GM23338 (cell line): ENCODE measurements at regions not wholly inside any gene's neighbourhood (a gene's known extent, or its start where the extent isn't known, plus 50 kb on each side); places are given as distances from the start of the nearest gene placed in this dataset.

Experiments used
- ATAC-seq: fragments of 200-7000 bp; cut with Tn5 transposase; 3 replicates; pipeline ENCODE4 v1.9.1; 2020
- DNase-seq: peaks from one replicate; pipeline ENCODE4 v3.0.0-alpha.2; 2015; ENCODE audit warnings: low spot score
- H2AFZ ChIP-seq: fragments of 200-600 bp; sonication (generic); 2 replicates; pipeline ENCODE4 v1.8.0; 2016; ENCODE audit warnings: antibody characterized with exemption, mild to moderate bottlenecking, moderate library complexity
- H3F3A ChIP-seq: fragments of 200-600 bp; sonication (generic); replicated peaks from 2 replicates; pipeline ENCODE4 v1.8.0; 2017; ENCODE audit warnings: antibody characterized with exemption, mixed run types, low read depth
- H3K27ac ChIP-seq: fragments of 200-600 bp; sonication (generic); 2 replicates; pipeline ENCODE4 v1.6.1; 2016; ENCODE audit warnings: low read depth
- H3K27me3 ChIP-seq: fragments of 200-600 bp; sonication (generic); 2 replicates; pipeline ENCODE4 v1.8.0; 2016; ENCODE audit warnings: mild to moderate bottlenecking, mixed run types, moderate library complexity; ENCODE audit not compliant: insufficient read depth
- H3K36me3 ChIP-seq: fragments of 200-600 bp; sonication (generic); 2 replicates; pipeline ENCODE4 v1.8.0; 2016; ENCODE audit warnings: mild to moderate bottlenecking; ENCODE audit not compliant: insufficient read depth
- H3K4me1 ChIP-seq: fragments of 200-600 bp; sonication (generic); 2 replicates; pipeline ENCODE4 v1.8.0; 2016; ENCODE audit warnings: mild to moderate bottlenecking, moderate library complexity; ENCODE audit not compliant: insufficient read depth
- H3K4me2 ChIP-seq: fragments of 200-600 bp; sonication (generic); 2 replicates; pipeline ENCODE4 v1.7.1; 2017; ENCODE audit warnings: mixed run types
- H3K4me3 ChIP-seq: fragments of 200-600 bp; sonication (generic); 2 replicates; pipeline ENCODE4 v1.6.1; 2016; ENCODE audit warnings: mixed run types
- H3K79me2 ChIP-seq: fragments of 200-600 bp; sonication (generic); replicated peaks from 2 replicates; pipeline ENCODE4 v1.8.0; 2017; ENCODE audit warnings: mild to moderate bottlenecking; ENCODE audit not compliant: insufficient read depth
- H3K9me2 ChIP-seq: fragments of 200-600 bp; sonication (generic); 2 replicates; pipeline ENCODE4 v1.8.0; 2017; ENCODE audit not compliant: insufficient read depth
- H4K20me1 ChIP-seq: fragments of 200-600 bp; sonication (generic); replicated peaks from 2 replicates; pipeline ENCODE4 v1.8.0; 2017; ENCODE audit warnings: mild to moderate bottlenecking; ENCODE audit not compliant: insufficient read depth
- H3K27ac Mint-ChIP-seq: 2 replicates; pipeline ENCODE4 v1.8.0; 2020; ENCODE audit warnings: inconsistent platforms, mild to moderate bottlenecking, moderate library complexity, mixed read lengths
- H3K27me3 Mint-ChIP-seq: 3 replicates; pipeline ENCODE4 v1.8.0; 2022; ENCODE audit warnings: low read depth, mild to moderate bottlenecking, moderate library complexity, mixed read lengths, inconsistent platforms; ENCODE audit not compliant: insufficient read depth, poor library complexity
- H3K36me3 Mint-ChIP-seq: 3 replicates; pipeline ENCODE4 v1.8.0; 2021; ENCODE audit warnings: low read depth, mild to moderate bottlenecking, inconsistent platforms, moderate library complexity, mixed read lengths
- H3K4me1 Mint-ChIP-seq: 3 replicates; pipeline ENCODE4 v1.8.0; 2020; ENCODE audit warnings: mild to moderate bottlenecking, inconsistent platforms, mixed read lengths
- H3K4me3 Mint-ChIP-seq: 3 replicates; pipeline ENCODE4 v1.8.0; 2021; ENCODE audit warnings: moderate library complexity, mild to moderate bottlenecking, inconsistent platforms, mixed read lengths
- H3K9me3 Mint-ChIP-seq: 3 replicates; pipeline ENCODE4 v1.8.0; 2020; ENCODE audit warnings: moderate library complexity, mild to moderate bottlenecking, inconsistent platforms, mixed read lengths
- EZH2 ChIP-seq: fragments of 200-600 bp; sonication (generic); IDR thresholded peaks from one replicate; pipeline ENCODE4 v1.8.0; 2017; ENCODE audit warnings: antibody characterized with exemption, mild to moderate bottlenecking, low read depth; ENCODE audit not compliant: unreplicated experiment
- JUNB ChIP-seq: IDR thresholded peaks from one replicate; pipeline ENCODE4 v1.6.1; 2016; ENCODE audit warnings: antibody characterized with exemption; ENCODE audit not compliant: unreplicated experiment
- STAT1 ChIP-seq: IDR thresholded peaks from one replicate; pipeline ENCODE4 v1.6.1; 2016; ENCODE audit warnings: antibody characterized with exemption; ENCODE audit not compliant: unreplicated experiment
- ZNF114 ChIP-seq: fragments of 250-450 bp; sonication (Bioruptor Pico); IDR thresholded peaks from 2 replicates; pipeline ENCODE4 v1.5.0; 2020; ENCODE audit warnings: mild to moderate bottlenecking, moderate library complexity
- ZNF331 ChIP-seq: fragments of 250-450 bp; sonication (Bioruptor Pico); IDR thresholded peaks from 2 replicates; pipeline ENCODE4 v1.5.0; 2020; ENCODE audit warnings: low read depth, mild to moderate bottlenecking, moderate library complexity
- TF ChIP-seq, protein P1 (sequence below): IDR thresholded peaks from 2 replicates; pipeline ENCODE4 v1.6.1; 2016; ENCODE audit warnings: antibody characterized with exemption
- TF ChIP-seq, protein P2 (sequence below): fragments of 250-450 bp; sonication (Bioruptor Pico); IDR thresholded peaks from 2 replicates; pipeline ENCODE4 v1.5.0; 2020; ENCODE audit warnings: mild to moderate bottlenecking, moderate library complexity

DNA sequence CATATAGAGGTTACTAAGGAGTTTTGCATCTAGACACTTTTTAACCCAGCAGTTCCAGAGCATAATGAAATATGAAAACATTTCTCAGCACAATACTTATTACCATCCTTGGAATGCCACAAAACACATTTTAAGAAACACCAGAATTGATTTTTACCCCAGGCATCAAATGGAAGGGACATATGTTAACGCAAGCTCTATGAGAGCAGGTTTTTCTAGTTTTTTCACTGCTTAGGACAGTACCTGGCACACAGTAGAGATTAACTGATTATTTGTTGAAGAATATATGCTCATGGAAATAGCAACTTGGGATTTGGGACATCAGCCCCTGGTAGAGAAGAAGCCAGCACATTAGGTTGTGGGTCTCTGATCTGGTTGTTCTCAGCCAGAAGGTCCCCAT lies 67.0 kb upstream of the ARID5B start (continued):
- TF ChIP-seq, protein P1, sequence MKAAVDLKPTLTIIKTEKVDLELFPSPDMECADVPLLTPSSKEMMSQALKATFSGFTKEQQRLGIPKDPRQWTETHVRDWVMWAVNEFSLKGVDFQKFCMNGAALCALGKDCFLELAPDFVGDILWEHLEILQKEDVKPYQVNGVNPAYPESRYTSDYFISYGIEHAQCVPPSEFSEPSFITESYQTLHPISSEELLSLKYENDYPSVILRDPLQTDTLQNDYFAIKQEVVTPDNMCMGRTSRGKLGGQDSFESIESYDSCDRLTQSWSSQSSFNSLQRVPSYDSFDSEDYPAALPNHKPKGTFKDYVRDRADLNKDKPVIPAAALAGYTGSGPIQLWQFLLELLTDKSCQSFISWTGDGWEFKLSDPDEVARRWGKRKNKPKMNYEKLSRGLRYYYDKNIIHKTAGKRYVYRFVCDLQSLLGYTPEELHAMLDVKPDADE = no peak
- no peak for TF ChIP-seq STAT1
- TF ChIP-seq JUNB = no peak
- TF ChIP-seq EZH2 = no peak
- TF ChIP-seq, protein P2, sequence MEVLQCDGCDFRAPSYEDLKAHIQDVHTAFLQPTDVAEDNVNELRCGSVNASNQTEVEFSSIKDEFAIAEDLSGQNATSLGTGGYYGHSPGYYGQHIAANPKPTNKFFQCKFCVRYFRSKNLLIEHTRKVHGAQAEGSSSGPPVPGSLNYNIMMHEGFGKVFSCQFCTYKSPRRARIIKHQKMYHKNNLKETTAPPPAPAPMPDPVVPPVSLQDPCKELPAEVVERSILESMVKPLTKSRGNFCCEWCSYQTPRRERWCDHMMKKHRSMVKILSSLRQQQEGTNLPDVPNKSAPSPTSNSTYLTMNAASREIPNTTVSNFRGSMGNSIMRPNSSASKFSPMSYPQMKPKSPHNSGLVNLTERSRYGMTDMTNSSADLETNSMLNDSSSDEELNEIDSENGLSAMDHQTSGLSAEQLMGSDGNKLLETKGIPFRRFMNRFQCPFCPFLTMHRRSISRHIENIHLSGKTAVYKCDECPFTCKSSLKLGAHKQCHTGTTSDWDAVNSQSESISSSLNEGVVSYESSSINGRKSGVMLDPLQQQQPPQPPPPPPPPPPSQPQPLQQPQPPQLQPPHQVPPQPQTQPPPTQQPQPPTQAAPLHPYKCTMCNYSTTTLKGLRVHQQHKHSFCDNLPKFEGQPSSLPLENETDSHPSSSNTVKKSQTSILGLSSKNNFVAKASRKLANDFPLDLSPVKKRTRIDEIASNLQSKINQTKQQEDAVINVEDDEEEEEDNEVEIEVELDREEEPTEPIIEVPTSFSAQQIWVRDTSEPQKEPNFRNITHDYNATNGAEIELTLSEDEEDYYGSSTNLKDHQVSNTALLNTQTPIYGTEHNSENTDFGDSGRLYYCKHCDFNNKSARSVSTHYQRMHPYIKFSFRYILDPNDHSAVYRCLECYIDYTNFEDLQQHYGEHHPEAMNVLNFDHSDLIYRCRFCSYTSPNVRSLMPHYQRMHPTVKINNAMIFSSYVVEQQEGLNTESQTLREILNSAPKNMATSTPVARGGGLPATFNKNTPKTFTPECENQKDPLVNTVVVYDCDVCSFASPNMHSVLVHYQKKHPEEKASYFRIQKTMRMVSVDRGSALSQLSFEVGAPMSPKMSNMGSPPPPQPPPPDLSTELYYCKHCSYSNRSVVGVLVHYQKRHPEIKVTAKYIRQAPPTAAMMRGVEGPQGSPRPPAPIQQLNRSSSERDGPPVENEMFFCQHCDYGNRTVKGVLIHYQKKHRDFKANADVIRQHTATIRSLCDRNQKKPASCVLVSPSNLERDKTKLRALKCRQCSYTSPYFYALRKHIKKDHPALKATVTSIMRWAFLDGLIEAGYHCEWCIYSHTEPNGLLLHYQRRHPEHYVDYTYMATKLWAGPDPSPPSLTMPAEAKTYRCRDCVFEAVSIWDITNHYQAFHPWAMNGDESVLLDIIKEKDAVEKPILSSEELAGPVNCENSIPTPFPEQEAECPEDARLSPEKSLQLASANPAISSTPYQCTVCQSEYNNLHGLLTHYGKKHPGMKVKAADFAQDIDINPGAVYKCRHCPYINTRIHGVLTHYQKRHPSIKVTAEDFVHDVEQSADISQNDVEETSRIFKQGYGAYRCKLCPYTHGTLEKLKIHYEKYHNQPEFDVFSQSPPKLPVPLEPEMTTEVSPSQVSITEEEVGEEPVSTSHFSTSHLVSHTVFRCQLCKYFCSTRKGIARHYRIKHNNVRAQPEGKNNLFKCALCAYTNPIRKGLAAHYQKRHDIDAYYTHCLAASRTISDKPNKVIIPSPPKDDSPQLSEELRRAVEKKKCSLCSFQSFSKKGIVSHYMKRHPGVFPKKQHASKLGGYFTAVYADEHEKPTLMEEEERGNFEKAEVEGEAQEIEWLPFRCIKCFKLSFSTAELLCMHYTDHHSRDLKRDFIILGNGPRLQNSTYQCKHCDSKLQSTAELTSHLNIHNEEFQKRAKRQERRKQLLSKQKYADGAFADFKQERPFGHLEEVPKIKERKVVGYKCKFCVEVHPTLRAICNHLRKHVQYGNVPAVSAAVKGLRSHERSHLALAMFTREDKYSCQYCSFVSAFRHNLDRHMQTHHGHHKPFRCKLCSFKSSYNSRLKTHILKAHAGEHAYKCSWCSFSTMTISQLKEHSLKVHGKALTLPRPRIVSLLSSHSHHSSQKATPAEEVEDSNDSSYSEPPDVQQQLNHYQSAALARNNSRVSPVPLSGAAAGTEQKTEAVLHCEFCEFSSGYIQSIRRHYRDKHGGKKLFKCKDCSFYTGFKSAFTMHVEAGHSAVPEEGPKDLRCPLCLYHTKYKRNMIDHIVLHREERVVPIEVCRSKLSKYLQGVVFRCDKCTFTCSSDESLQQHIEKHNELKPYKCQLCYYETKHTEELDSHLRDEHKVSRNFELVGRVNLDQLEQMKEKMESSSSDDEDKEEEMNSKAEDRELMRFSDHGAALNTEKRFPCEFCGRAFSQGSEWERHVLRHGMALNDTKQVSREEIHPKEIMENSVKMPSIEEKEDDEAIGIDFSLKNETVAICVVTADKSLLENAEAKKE = no peak
- no peak for TF ChIP-seq ZNF331 (CRISPR knock-in tag)

DNA sequence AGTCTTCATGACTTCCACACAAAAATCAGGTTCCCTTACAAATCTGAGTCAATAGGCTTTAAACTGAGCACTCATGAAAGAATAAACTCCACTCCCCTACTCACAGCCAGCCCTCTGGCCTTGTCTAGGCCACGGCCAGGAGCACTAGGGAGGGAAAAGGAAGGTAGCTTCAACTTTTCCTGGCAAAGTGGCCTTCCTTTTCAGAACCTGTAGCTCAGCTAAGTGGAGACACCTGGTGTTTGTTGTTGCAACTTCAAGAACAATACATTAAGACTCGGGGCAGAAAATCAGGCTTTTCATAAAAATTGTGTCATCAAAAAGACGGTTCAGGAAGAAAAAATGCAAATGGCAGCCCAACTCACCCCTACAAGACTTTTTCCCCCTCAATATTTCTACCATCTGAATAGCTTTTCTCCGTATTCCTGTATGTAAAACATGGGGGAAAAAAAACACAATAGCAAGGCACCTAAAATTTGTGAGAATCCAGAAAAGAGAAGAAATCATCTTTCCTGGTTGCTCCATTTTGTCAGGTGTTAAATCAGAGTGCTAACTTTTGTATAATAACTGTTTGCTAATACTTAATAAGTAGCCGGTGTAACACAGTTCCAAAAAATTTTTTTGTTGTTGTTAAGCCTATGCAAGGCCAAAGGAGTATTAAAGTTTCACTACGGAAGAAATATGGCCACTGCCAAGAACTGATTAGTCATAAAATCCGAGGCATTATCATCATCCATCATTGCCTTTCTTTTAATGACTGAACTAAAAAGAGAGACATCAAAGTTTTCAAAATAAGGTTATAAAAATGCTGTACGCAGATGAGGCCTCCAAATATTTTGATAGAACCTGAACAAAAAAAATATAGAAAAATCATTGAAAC lies 66.2 kb upstream of the ARID5B start:
- Mint-ChIP-seq H3K9me3 (no peaks in the 10 kb centered on the region), H3K27me3 (no peaks in the 10 kb centered on the region), H3K36me3 (no peaks in the 10 kb centered on the region), H3K27ac (no peak overlapping the region), H3K4me3 (no peak overlapping the region), H3K4me1 (peaks cover 19% of the 10 kb centered on the region)
- H3K79me2 ChIP-seq = no peaks in the 10 kb centered on the region
- no peak overlapping the region for H3K27ac ChIP-seq
- peaks cover 6% of the 10 kb centered on the region; the same call in 1 of the 2 replicates for H3K4me1 ChIP-seq
- H2AFZ ChIP-seq = no peak overlapping the region
- no peak overlapping the region for H3K4me2 ChIP-seq
- DNase-seq = peak; percentile 75
- no peaks in the 10 kb centered on the region for H3K9me2 ChIP-seq
- no peaks in the 10 kb centered on the region for H3K36me3 ChIP-seq
- ATAC-seq = peak; percentile 58
- no peaks in the 10 kb centered on the region for H4K20me1 ChIP-seq
- H3F3A ChIP-seq = no peaks in the 10 kb centered on the region
- no peak overlapping the region for H3K4me3 ChIP-seq
- no peaks in the 10 kb centered on the region for H3K27me3 ChIP-seq
- no peak for TF ChIP-seq ZNF114
- TF ChIP-seq, protein P2 = 0 out of 2 replicates have a peak, but pooled peaks have one; percentile 6
